WERI-Rb-1 (cell line): ENCODE measurements at regions not wholly inside any gene's neighbourhood (a gene's known extent, or its start where the extent isn't known, plus 50 kb on each side); places are given as distances from the start of the nearest gene placed in this dataset.
"Not testable (repeated sequence)": the region's sequence is repeated elsewhere in the genome, so short reads cannot be mapped to it uniquely, and the experiment has no call there.

Experiments used
- DNase-seq: peaks from one replicate; pipeline ENCODE4 v3.0.0-alpha.2; 2020
- H3K27ac ChIP-seq: fragments of 250-450 bp; sonication (Bioruptor Pico); 2 replicates; pipeline ENCODE4 v1.5.1; 2020; ENCODE audit warnings: mild to moderate bottlenecking, moderate library complexity
- H3K27me3 ChIP-seq: fragments of 250-450 bp; sonication (Bioruptor Pico); 2 replicates; pipeline ENCODE4 v1.5.1; 2021; ENCODE audit warnings: mild to moderate bottlenecking, low read depth, moderate library complexity; ENCODE audit not compliant: insufficient read depth, severe bottlenecking
- H3K36me3 ChIP-seq: fragments of 250-450 bp; sonication (Bioruptor Pico); 2 replicates; pipeline ENCODE4 v1.5.1; 2020; ENCODE audit warnings: mild to moderate bottlenecking, moderate library complexity
- H3K4me3 ChIP-seq: 2 replicates; pipeline ENCODE4 v1.5.1; 2011; ENCODE audit warnings: low read depth, mild to moderate bottlenecking, control low read depth, low read length
- H3K9me3 ChIP-seq: fragments of 250-450 bp; sonication (Bioruptor Pico); 2 replicates; pipeline ENCODE4 v1.5.1; 2021; ENCODE audit warnings: mild to moderate bottlenecking, moderate library complexity; ENCODE audit not compliant: severe bottlenecking
- TF ChIP-seq, protein P1 (sequence below): IDR thresholded peaks from 2 replicates; pipeline ENCODE4 v1.5.1; 2011; ENCODE audit warnings: low read depth, mild to moderate bottlenecking, control low read depth, inconsistent platforms, low read length

DNA sequence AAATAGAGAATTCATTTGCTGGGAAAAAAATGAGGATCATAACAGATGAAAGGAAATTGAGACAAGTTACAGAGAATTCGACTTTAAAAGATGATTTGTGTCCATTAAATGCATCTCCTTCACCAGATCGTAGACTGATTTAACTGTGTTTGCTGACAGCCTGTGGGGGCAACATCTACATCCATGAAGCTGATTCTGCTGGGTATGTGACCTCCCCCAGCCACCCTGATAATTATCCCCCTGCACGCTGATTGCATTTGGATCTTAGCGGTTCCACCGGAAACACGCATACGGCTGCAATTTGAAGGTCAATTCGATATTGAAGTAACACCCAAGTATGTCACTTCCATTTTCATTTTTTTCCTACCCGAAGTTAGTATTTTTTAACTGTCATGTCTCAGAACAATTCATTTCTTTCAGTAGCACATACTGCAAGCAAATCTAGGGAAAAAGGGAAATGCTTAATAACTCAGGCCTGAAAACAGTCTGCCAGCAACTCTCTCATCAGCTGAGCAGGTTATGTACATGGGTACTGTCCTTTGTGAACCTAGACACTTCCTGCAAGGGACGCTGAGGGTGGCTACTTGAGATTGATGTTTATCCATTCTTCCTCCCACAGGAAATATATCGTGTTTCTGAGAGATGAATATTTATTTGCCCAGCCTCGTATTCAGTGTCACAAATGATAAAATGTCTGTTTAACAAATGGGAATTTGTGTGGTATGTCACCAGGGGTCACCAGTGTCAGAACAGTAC is 134.9 kb downstream of the ZNF22 start:
- no peak for DNase-seq
- H3K36me3 ChIP-seq, result no peaks in the 10 kb centered on the region
- no peak overlapping the region for H3K4me3 ChIP-seq
- TF ChIP-seq, protein P1, sequence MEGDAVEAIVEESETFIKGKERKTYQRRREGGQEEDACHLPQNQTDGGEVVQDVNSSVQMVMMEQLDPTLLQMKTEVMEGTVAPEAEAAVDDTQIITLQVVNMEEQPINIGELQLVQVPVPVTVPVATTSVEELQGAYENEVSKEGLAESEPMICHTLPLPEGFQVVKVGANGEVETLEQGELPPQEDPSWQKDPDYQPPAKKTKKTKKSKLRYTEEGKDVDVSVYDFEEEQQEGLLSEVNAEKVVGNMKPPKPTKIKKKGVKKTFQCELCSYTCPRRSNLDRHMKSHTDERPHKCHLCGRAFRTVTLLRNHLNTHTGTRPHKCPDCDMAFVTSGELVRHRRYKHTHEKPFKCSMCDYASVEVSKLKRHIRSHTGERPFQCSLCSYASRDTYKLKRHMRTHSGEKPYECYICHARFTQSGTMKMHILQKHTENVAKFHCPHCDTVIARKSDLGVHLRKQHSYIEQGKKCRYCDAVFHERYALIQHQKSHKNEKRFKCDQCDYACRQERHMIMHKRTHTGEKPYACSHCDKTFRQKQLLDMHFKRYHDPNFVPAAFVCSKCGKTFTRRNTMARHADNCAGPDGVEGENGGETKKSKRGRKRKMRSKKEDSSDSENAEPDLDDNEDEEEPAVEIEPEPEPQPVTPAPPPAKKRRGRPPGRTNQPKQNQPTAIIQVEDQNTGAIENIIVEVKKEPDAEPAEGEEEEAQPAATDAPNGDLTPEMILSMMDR, result no peak
- H3K27ac ChIP-seq, result no peak overlapping the region
- no peaks in the 10 kb centered on the region for H3K27me3 ChIP-seq
- no peaks in the 10 kb centered on the region for H3K9me3 ChIP-seq

DNA sequence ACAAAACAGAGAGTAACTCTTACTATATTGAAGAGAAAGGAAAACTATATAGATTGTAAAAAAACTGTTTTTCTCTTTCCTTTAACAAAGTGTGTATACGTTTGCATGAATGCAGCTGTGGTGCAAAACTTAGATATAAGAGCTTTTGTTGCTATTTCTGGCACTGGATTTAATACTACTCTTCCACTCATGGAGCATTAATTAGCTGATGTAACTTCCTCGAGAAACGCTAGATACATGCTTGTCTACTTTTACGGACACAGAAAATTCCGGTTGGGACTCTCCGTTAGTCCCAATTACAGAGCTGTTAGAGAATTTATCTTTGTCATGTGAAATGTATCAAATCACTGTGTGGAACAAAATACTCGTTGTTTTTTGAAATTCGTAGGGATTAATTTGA is 135.5 kb downstream of the ZNF22 start:
- no peaks in the 10 kb centered on the region for H3K36me3 ChIP-seq
- H3K9me3 ChIP-seq, result no peaks in the 10 kb centered on the region
- H3K27me3 ChIP-seq, result no peaks in the 10 kb centered on the region
- no peak for DNase-seq
- no peak overlapping the region for H3K4me3 ChIP-seq
- no peak overlapping the region for H3K27ac ChIP-seq
- TF ChIP-seq, protein P1, result no peak

DNA sequence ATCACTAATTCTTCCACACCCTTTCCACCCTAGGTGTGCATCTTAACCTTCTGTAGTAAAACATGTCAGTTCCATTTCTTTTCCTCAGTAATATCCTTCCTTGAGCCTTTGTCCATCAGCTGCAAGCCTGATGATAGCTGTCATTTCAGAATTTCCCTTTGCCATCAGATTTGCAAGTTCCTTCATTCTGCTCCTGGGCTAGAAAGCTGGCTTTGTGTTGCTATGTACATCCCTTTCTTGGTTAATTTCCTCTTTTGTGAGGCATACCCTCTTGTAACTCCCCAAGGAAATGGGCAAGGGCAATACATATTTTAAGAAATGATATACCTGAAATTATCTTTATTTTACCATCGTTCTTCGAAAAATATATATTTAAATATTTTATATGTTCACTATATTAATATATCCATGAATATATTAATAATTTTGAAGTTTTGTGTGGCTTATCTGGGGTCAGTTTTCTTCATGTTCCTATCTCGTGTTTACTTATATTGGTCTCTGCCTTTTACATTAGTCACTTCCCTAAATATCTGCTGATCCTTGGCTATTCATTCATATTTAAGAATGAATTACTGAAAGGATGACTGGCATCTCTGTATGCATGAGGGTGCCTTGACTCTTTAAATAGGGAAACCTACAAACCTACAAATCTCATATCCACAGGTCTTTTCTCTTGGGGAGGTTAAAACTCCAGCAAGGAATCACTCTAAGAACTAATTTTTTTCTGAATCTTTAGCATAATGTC is 143.8 kb downstream of the ZNF22 start:
- Histone ChIP-seq H3K27me3 (no peaks in the 10 kb centered on the region), H3K9me3 (no peaks in the 10 kb centered on the region), H3K4me3 (no peak overlapping the region), H3K27ac (no peak overlapping the region), H3K36me3 (no peaks in the 10 kb centered on the region)
- no peak for DNase-seq
- TF ChIP-seq, protein P1, result no peak

DNA sequence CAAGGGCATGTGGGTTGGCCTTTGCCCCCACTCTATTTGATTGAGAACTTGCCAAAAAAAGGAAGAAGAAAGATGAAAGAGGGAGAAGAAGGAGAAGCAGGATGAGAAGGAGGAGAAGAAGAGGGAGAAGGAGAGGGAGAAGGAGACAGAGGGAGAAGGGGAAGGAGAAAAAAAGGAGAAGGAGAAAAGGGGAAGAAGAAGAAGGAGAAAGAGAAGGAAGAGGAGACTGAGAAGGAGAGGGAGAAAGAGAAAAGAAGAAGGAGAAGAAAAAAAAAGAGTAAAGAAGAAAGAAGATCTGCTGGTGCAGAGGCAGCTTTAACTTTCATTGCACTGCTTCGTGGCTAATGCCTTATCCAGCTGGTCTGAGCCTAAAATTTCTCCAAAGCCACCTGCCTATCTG is 144.4 kb downstream of the ZNF22 start:
- not testable (repeated sequence) for H3K4me3 ChIP-seq, H3K27ac ChIP-seq, DNase-seq, H3K27me3 ChIP-seq, H3K36me3 ChIP-seq, H3K9me3 ChIP-seq

DNA sequence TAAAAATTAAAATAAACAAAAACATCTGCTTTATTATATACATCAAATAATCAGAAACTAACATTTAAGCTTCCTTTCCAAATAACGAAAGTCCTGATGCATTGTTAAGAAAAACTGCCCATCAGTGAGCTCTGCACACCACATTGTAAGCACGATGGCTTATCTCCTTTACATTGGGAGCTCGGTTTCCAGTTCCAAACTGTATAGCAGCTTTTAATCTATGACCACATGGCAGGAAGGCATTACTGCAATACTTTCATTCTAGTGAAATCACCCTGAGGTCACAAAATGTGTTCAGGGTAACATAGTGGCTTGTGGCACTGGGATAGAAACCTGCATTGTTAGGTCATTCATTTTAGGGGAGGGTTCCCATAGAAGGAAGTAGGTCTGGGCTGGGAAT is 146.3 kb downstream of the ZNF22 start:
- H3K9me3 ChIP-seq, result no peaks in the 10 kb centered on the region
- no peak for DNase-seq
- TF ChIP-seq, protein P1, result no peak
- H3K36me3 ChIP-seq, result no peaks in the 10 kb centered on the region
- H3K27me3 ChIP-seq, result no peaks in the 10 kb centered on the region
- no peak overlapping the region for H3K27ac ChIP-seq
- H3K4me3 ChIP-seq, result no peak overlapping the region

DNA sequence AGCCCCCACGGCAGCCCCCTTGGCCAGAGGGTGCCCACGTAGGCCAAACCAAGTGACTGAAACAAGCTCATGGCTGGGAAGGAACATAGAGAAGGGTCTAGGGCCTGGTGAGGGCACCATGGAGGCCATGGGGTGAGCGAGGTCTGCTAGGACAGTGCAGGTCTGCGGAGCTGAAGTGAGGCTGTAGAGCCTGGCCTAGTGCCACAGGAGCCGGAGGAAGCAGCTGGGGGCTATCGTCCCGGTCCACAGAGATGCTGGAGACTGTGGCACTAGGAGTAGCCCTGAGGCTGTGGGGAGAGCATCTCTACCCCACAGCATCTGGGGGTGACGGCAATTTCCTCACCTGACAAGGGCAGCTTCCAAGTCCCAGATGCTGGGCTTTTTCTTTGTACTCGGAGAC is 150.3 kb downstream of the ZNF22 start:
- H3K9me3 ChIP-seq, result no peaks in the 10 kb centered on the region
- H3K4me3 ChIP-seq, result no peak overlapping the region
- DNase-seq, result no peak
- H3K36me3 ChIP-seq, result no peaks in the 10 kb centered on the region
- TF ChIP-seq, protein P1, result no peak
- H3K27me3 ChIP-seq, result no peaks in the 10 kb centered on the region
- H3K27ac ChIP-seq, result no peak overlapping the region
